ENCODE measurements at regions not wholly inside any gene's neighbourhood (a gene's known extent, or its start where the extent isn't known, plus 50 kb on each side); places are given as distances from the start of the nearest gene placed in this dataset.
A peak's percentile ranks its signal among the peaks of the same experiment; 100 is the strongest.

- Histone ChIP-seq H3K4me3 (no peak overlapping the region), H3K36me3 (no peaks in the 10 kb centered on the region), H3K9me3 (no peaks in the 10 kb centered on the region), H3K27me3 (no peaks in the 10 kb centered on the region), H3K27ac (no peak overlapping the region), H3K4me1 (no peaks in the 10 kb centered on the region)
- ATAC-seq (no peak), DNase-seq (peak in 2 of 4 donors; percentile 42 to 61)
- no peak for TF ChIP-seq CTCF (IDR thresholded peaks at IDR 0.05)
- intact Hi-C loops (cut with DNase I), result no loop called here
These were observed 687.8 kb upstream of the KLHL29 start for GRCh38 chr2:22697054-22697788.

DNA sequence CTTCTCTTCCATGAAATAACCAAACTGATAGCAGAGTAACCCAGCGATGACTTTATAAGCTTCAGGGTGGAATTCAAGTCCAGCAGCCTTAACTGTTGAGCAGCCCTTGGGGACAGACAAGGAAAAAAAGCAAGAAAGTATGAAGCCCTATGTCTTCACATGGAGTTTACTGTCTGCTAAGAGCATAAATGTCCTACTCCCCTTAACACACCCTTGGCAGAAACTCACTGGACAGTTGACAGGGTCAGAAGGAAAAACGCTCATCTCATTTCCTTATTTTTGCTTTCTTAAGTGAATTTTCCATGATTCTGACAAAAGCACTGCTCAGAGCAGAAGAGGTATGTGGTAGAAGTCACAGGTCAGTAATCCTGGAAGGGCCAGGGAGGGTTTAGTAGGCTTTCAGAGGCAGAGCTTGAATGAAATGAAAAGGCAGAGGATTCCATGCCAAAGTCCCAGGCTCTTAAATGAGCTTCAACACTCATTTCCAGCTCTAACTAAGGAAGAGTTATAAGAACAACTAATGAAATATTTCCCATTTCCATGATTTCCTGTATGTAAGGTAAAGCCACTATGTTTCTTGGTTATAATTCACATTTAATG is 683.3 kb upstream of the KLHL29 start:
- no peak overlapping the region for H3K4me3 ChIP-seq
- ATAC-seq (no peak), DNase-seq (no peak)
- H3K27ac ChIP-seq, result no peak overlapping the region
- no peaks in the 10 kb centered on the region for H3K36me3 ChIP-seq
- H3K27me3 ChIP-seq, result no peaks in the 10 kb centered on the region
- intact Hi-C loops (cut with DNase I), result no loop called here
- TF ChIP-seq CTCF (IDR thresholded peaks at IDR 0.05), result no peak
- H3K9me3 ChIP-seq, result no peaks in the 10 kb centered on the region
- no peaks in the 10 kb centered on the region for H3K4me1 ChIP-seq

DNA sequence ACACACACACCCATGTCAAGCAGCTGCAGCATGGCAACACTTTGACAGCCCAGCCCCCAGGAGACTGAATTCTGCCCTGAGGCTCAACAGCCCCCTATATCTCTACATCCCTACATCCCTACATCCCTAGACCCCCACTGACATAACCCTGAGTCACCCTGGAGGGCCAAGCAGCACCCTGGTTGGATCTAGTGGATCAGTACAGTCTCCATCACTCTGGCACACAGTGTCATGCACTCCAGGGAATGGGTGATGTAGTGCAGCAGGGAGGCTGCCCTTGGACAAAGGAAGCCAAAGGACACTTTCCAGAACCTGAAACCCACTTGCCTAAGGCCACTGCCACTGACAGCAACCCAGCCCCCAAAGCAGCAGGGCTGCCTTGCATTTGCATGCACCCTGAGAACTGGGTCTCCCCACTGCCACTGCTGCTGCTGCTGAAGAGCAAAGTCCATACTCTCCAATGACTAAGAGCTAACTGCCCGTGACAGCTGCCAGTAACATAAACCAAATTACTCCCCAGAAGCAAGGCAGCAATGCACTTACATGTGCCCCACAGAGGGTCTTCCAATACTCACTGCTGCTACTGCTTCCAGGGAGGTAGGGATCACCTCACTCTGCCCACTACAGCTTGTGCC is 681.6 kb upstream of the KLHL29 start:
- Histone ChIP-seq H3K27ac (no peak overlapping the region), H3K36me3 (no peaks in the 10 kb centered on the region), H3K4me1 (no peaks in the 10 kb centered on the region), H3K9me3 (no peaks in the 10 kb centered on the region), H3K27me3 (no peaks in the 10 kb centered on the region), H3K4me3 (no peak overlapping the region)
- intact Hi-C loops (cut with DNase I), result no loop called here
- no peak for DNase-seq
- ATAC-seq, result no peak
- TF ChIP-seq CTCF (IDR thresholded peaks at IDR 0.05), result no peak

GRCh38 chr2:22719396-22719795 is 665.6 kb upstream of the KLHL29 start:
- no peak for DNase-seq
- H3K4me1 ChIP-seq, result no peaks in the 10 kb centered on the region
- no peaks in the 10 kb centered on the region for H3K36me3 ChIP-seq
- no peak for TF ChIP-seq CTCF (IDR thresholded peaks at IDR 0.05)
- H3K27me3 ChIP-seq, result no peaks in the 10 kb centered on the region
- intact Hi-C loops (cut with DNase I), result no loop called here
- no peak overlapping the region for H3K27ac ChIP-seq
- no peak overlapping the region for H3K4me3 ChIP-seq
- no peak for ATAC-seq
- H3K9me3 ChIP-seq, result peaks cover 0 to 23% of the 10 kb centered on the region in 2 donors

DNA sequence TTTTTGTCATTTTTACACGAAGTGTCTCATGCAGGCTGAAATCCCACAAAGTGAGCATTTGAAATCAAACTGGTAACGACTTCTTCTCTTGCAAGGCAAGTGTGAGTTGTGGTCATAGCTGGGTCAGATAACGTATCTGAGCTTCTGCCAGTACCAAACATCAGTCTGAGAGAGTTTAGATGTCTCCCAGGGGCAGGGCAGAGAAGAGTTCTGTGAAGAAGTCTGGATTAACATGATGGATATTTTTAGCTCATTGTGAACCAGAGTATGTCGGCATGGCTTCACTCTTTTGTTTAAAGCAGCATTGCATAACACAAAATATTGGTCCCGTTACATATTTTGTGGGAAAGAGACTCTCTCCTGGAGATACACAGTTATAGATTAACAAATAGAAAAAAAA is 655.5 kb upstream of the KLHL29 start:
- H3K27ac ChIP-seq, result no peak overlapping the region
- ATAC-seq (no peak), DNase-seq (no peak)
- H3K36me3 ChIP-seq, result no peaks in the 10 kb centered on the region
- H3K9me3 ChIP-seq, result peaks cover 0 to 18% of the 10 kb centered on the region in 2 donors
- H3K4me3 ChIP-seq, result no peak overlapping the region
- intact Hi-C loops (cut with DNase I), result no loop called here
- H3K27me3 ChIP-seq, result no peaks in the 10 kb centered on the region
- H3K4me1 ChIP-seq, result no peaks in the 10 kb centered on the region
- no peak for TF ChIP-seq CTCF (IDR thresholded peaks at IDR 0.05)
